ENCODE measurements at regions not wholly inside any gene's neighbourhood (a gene's known extent, or its start where the extent isn't known, plus 50 kb on each side); places are given as distances from the start of the nearest gene placed in this dataset.
"Not testable (repeated sequence)": the region's sequence is repeated elsewhere in the genome, so short reads cannot be mapped to it uniquely, and the experiment has no call there.

- 31 to 32% methylated on average over 6 of the region's 6 CpGs for WGBS, 2 donors
- no peak for DNase-seq (ENCODE audit: low spot score in 2 of 2)
These were observed 67.6 kb upstream of the DCLK2 start for GRCh38 chr4:150010525-150011126.

GRCh38 chr4:150012851-150013360 lies 65.3 kb upstream of the DCLK2 start:
- intact Hi-C loops (cut with DNase I; ENCODE audit: low total_unique reads): no loop called here
- no peak for TF ChIP-seq POLR2A (IDR thresholded peaks at IDR 0.05)
- TF ChIP-seq CTCF (IDR thresholded peaks at IDR 0.05): no peak
- H3K4me3 ChIP-seq (ENCODE audit: low read depth, poor library complexity, severe bottlenecking): no peak overlapping the region
- no peak for DNase-seq (ENCODE audit: low spot score in 2 of 2)
- 81 to 84% methylated on average over 3 of the region's 3 CpGs for WGBS, 2 donors

More at GRCh38 chr4:150010525-150011126, 67.6 kb upstream of the DCLK2 start:
- TF ChIP-seq CTCF (IDR thresholded peaks at IDR 0.05): no peak
- TF ChIP-seq POLR2A (IDR thresholded peaks at IDR 0.05): no peak
- intact Hi-C loops (cut with DNase I; ENCODE audit: low total_unique reads): no loop called here
- H3K4me3 ChIP-seq (ENCODE audit: low read depth, poor library complexity, severe bottlenecking): no peak overlapping the region

- intact Hi-C loops (cut with DNase I; ENCODE audit: low total_unique reads); H3K4me3 ChIP-seq (ENCODE audit: low read depth, poor library complexity, severe bottlenecking); DNase-seq (ENCODE audit: low spot score in 2 of 2): not testable (repeated sequence)
These were observed 62.3 kb upstream of the DCLK2 start for GRCh38 chr4:150015910-150016309.

- DNase-seq (ENCODE audit: low spot score in 2 of 2); intact Hi-C loops (cut with DNase I; ENCODE audit: low total_unique reads); H3K4me3 ChIP-seq (ENCODE audit: low read depth, poor library complexity, severe bottlenecking): not testable (repeated sequence)
- 96% methylated on average over 1 of the region's 1 CpG for WGBS, 2 donors
These were observed 61.6 kb upstream of the DCLK2 start for GRCh38 chr4:150016621-150017020.

GRCh38 chr4:150018257-150018656 lies 60.0 kb upstream of the DCLK2 start:
- no peak for DNase-seq (ENCODE audit: low spot score in 2 of 2)
- intact Hi-C loops (cut with DNase I; ENCODE audit: low total_unique reads): no loop called here
- 81 to 100% methylated on average over 1 of the region's 1 CpG for WGBS, 2 donors
- TF ChIP-seq POLR2A (IDR thresholded peaks at IDR 0.05): no peak
- no peak for TF ChIP-seq CTCF (IDR thresholded peaks at IDR 0.05)
- no peak overlapping the region for H3K4me3 ChIP-seq (ENCODE audit: low read depth, poor library complexity, severe bottlenecking)

DNA sequence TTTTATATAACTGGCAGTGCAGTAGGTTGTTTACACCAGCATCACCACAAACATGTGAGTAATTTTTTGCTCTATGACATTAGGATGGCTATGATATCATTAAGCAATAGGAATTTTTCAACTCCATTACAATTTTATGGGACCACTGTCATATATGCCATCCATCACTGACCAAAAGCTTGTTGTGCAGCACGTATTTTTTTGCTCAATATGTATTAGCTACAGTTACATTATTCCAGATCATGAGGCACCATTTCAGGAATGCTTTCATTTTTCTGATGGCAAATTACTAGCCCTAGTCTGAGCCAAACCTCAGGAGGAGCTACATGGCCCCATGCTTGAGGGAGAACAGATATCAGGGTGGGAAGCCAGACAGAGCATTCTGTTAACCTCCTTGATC lies 56.8 kb upstream of the DCLK2 start:
- TF ChIP-seq CTCF (IDR thresholded peaks at IDR 0.05) (no peak), POLR2A (IDR thresholded peaks at IDR 0.05) (no peak)
- no peak overlapping the region for H3K4me3 ChIP-seq (ENCODE audit: low read depth, poor library complexity, severe bottlenecking)
- no peak for DNase-seq (ENCODE audit: low spot score in 2 of 2)
- intact Hi-C loops (cut with DNase I; ENCODE audit: low total_unique reads): no loop called here
- 71 to 72% methylated on average over 1 of the region's 1 CpG for WGBS, 2 donors

- TF ChIP-seq CTCF (IDR thresholded peaks at IDR 0.05) (no peak), POLR2A (IDR thresholded peaks at IDR 0.05) (no peak)
- no peak overlapping the region for H3K4me3 ChIP-seq (ENCODE audit: low read depth, poor library complexity, severe bottlenecking)
- intact Hi-C loops (cut with DNase I; ENCODE audit: low total_unique reads): no loop called here
- WGBS, 2 donors: 58 to 69% methylated on average over 2 of the region's 2 CpGs
- DNase-seq (ENCODE audit: low spot score in 2 of 2): no peak
These were observed 54.8 kb upstream of the DCLK2 start for GRCh38 chr4:150023489-150023888.

GRCh38 chr4:150026987-150027386 lies 51.3 kb upstream of the DCLK2 start:
- DNase-seq (ENCODE audit: low spot score in 2 of 2); intact Hi-C loops (cut with DNase I; ENCODE audit: low total_unique reads); H3K4me3 ChIP-seq (ENCODE audit: low read depth, poor library complexity, severe bottlenecking): not testable (repeated sequence)
